RWPE2 (cell line): ENCODE measurements at regions not wholly inside any gene's neighbourhood (a gene's known extent, or its start where the extent isn't known, plus 50 kb on each side); places are given as distances from the start of the nearest gene placed in this dataset.

ENCODE experiments used
- ATAC-seq: fragments of 200-7000 bp; cut with Tn5 transposase; 3 replicates; pipeline ENCODE4 v1.9.1; 2021; ENCODE audit warnings: low read depth
- DNase-seq: peaks from one replicate; pipeline ENCODE4 v3.0.0-alpha.2; 2020; ENCODE audit warnings: low spot score
- H3K27ac ChIP-seq: fragments of 450-650 bp; 2 replicates; pipeline ENCODE4 v1.5.1; 2017; ENCODE audit warnings: mild to moderate bottlenecking; ENCODE audit not compliant: poor library complexity, severe bottlenecking
- H3K27me3 ChIP-seq: fragments of 250-450 bp; sonication (Bioruptor Pico); 2 replicates; pipeline ENCODE4 v1.5.1; 2021; ENCODE audit warnings: mild to moderate bottlenecking, moderate library complexity; ENCODE audit not compliant: insufficient read depth, poor library complexity, severe bottlenecking
- H3K36me3 ChIP-seq: fragments of 250-450 bp; sonication (Bioruptor Pico); 2 replicates; pipeline ENCODE4 v1.5.1; 2020; ENCODE audit warnings: low read depth, mild to moderate bottlenecking, moderate library complexity
- H3K4me1 ChIP-seq: fragments of 250-450 bp; sonication (Bioruptor Pico); 2 replicates; pipeline ENCODE4 v1.5.1; 2021; ENCODE audit warnings: mild to moderate bottlenecking, moderate library complexity; ENCODE audit not compliant: insufficient read depth, poor library complexity, severe bottlenecking
- H3K4me3 ChIP-seq: fragments of 250-450 bp; sonication (Bioruptor Pico); 2 replicates; pipeline ENCODE4 v1.5.1; 2021; ENCODE audit warnings: mild to moderate bottlenecking, moderate library complexity; ENCODE audit not compliant: severe bottlenecking
- H3K9me3 ChIP-seq: fragments of 250-450 bp; sonication (Bioruptor Pico); 2 replicates; pipeline ENCODE4 v1.5.1; 2021; ENCODE audit warnings: mild to moderate bottlenecking, moderate library complexity; ENCODE audit not compliant: severe bottlenecking
- CTCF ChIP-seq: fragments of 450-650 bp; IDR thresholded peaks from one replicate; pipeline ENCODE4 v1.5.1; 2017; ENCODE audit warnings: mild to moderate bottlenecking, moderate library complexity; ENCODE audit not compliant: poor library complexity, severe bottlenecking

GRCh38 chr3:16040991-16041390, 133.5 kb upstream of the GALNT15 start:
- Histone ChIP-seq H3K4me3 (no peak overlapping the region), H3K9me3 (no peaks in the 10 kb centered on the region), H3K27ac (no peak overlapping the region), H3K27me3 (no peaks in the 10 kb centered on the region), H3K4me1 (no peaks in the 10 kb centered on the region), H3K36me3 (no peaks in the 10 kb centered on the region)
- TF ChIP-seq CTCF: no peak
- DNase-seq (no peak), ATAC-seq (no peak)

- peak; percentile 94 for TF ChIP-seq CTCF
- Histone ChIP-seq H3K36me3 (no peaks in the 10 kb centered on the region), H3K9me3 (no peaks in the 10 kb centered on the region), H3K4me1 (no peaks in the 10 kb centered on the region), H3K27me3 (no peaks in the 10 kb centered on the region), H3K4me3 (no peak overlapping the region), H3K27ac (no peak overlapping the region)
- peak; percentile 95 for ATAC-seq
- no peak for DNase-seq
These were observed 125.8 kb upstream of the GALNT15 start for GRCh38 chr3:16048435-16049318.

GRCh38 chr3:16050641-16051467, 123.6 kb upstream of the GALNT15 start:
- Histone ChIP-seq H3K27me3 (no peaks in the 10 kb centered on the region), H3K9me3 (no peaks in the 10 kb centered on the region), H3K4me3 (no peak overlapping the region), H3K36me3 (no peaks in the 10 kb centered on the region), H3K27ac (no peak overlapping the region), H3K4me1 (peaks cover 3% of the 10 kb centered on the region)
- DNase-seq (no peak), ATAC-seq (no peak)
- no peak for TF ChIP-seq CTCF

- no peak for DNase-seq
These were observed 122.8 kb upstream of the GALNT15 start for GRCh38 chr3:16051691-16052090.

More at GRCh38 chr3:16051691-16052090, 122.8 kb upstream of the GALNT15 start:
- no peak for ATAC-seq
- Histone ChIP-seq H3K27me3 (no peaks in the 10 kb centered on the region), H3K4me1 (peaks cover 10% of the 10 kb centered on the region), H3K4me3 (no peak overlapping the region), H3K27ac (no peak overlapping the region), H3K9me3 (no peaks in the 10 kb centered on the region), H3K36me3 (no peaks in the 10 kb centered on the region)
- TF ChIP-seq CTCF: no peak
